Fibroblast of mammary gland (primary cell): ENCODE measurements at regions not wholly inside any gene's neighbourhood (a gene's known extent, or its start where the extent isn't known, plus 50 kb on each side); places are given as distances from the start of the nearest gene placed in this dataset.
A peak's percentile ranks its signal among the peaks of the same experiment; 100 is the strongest.

Experiments
- DNase-seq: peaks from one replicate; pipeline ENCODE4 v3.0.0-alpha.2; 2010; ENCODE audit warnings: low read depth
- H3K4me3 ChIP-seq: 2 replicates; pipeline ENCODE4 v1.5.1; 2011; ENCODE audit warnings: low read depth, mild to moderate bottlenecking, low read length, moderate library complexity; ENCODE audit not compliant: control insufficient read depth
- CTCF ChIP-seq: conservative IDR thresholded peaks from 2 replicates; pipeline ENCODE4 v1.5.1; 2011; ENCODE audit warnings: low read depth, low read length, inconsistent platforms; ENCODE audit not compliant: control insufficient read depth, insufficient read depth

- no peak for TF ChIP-seq CTCF
- no peak overlapping the region for H3K4me3 ChIP-seq
- DNase-seq: peak; percentile 74
Measured at GRCh38 chr2:62287899-62288880, 92.3 kb downstream of the B3GNT2 start.

- no peak overlapping the region for H3K4me3 ChIP-seq
- DNase-seq: no peak
- no peak for TF ChIP-seq CTCF
Measured at GRCh38 chr2:62287282-62287681, 91.4 kb downstream of the B3GNT2 start.

DNA sequence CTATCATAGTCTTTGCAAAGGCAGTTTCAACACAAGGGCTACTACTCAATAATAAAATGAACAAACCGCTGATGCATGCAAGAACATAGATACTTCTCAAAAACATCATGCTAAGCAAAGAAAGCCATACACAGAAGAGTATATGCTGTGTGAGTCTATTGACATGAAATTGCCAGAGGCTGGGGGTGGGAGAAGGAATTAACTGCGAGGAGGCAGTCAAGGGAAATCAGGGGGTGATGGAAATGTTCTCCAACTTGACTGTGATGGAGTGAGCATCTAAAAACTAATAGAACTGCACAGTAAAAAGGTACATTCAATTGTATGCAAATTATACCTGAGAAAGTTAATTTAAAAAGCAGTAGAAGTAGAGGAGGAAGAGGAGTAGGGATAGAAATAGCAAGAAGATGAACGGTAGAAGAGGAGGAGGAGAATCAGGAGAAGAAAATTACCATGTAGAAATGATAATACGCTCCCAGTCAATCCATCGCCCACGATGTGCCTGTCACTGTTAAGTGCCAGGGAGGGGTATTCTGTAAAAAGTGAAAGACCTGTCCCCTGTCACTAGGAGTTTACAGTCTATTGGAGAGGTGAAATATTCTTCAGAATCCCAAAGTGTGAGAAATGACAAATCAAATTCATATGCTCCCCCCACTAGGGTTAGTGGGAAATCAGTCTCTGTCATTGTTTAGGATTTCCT lies 90.3 kb downstream of the B3GNT2 start:
- no peak overlapping the region for H3K4me3 ChIP-seq
- no peak for DNase-seq
- TF ChIP-seq CTCF: no peak

GRCh38 chr2:62284980-62285379 lies 89.1 kb downstream of the B3GNT2 start:
- TF ChIP-seq CTCF: no peak
- no peak overlapping the region for H3K4me3 ChIP-seq
- no peak for DNase-seq

- no peak for DNase-seq
- TF ChIP-seq CTCF: no peak
- H3K4me3 ChIP-seq: no peak overlapping the region
Measured at GRCh38 chr2:62284471-62284870, 88.6 kb downstream of the B3GNT2 start.

DNA sequence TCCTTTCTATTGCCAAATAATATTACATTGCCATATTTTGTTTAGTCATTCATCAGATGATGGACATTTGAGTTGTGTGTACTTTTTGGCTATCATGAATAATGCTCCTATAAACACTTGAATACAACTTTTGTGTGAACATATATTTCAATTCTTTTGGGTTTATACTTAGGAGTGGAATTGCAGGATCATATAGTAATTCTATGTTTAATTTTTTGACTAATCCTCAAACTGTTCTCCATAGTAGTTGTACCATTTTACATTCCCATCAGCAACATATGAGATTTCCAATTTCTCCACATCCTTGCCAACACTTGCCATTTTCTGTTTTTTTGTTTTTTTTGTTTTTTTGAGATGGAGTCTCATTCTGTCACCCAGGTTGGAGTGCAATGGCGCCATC lies 87.2 kb downstream of the B3GNT2 start:
- no peak for DNase-seq
- TF ChIP-seq CTCF: no peak
- H3K4me3 ChIP-seq: no peak overlapping the region
